GM19351 (cell line): ENCODE measurements at regions not wholly inside any gene's neighbourhood (a gene's known extent, or its start where the extent isn't known, plus 50 kb on each side); places are given as distances from the start of the nearest gene placed in this dataset.
"Not testable (repeated sequence)": the region's sequence is repeated elsewhere in the genome, so short reads cannot be mapped to it uniquely, and the experiment has no call there.

Source experiments
- ATAC-seq: cut with Tn5 transposase; IDR thresholded peaks from one replicate; pipeline ENCODE4 v1.9.1; 2021; ENCODE audit warnings: mild to moderate bottlenecking, moderate library complexity; ENCODE audit not compliant: unreplicated experiment

DNA sequence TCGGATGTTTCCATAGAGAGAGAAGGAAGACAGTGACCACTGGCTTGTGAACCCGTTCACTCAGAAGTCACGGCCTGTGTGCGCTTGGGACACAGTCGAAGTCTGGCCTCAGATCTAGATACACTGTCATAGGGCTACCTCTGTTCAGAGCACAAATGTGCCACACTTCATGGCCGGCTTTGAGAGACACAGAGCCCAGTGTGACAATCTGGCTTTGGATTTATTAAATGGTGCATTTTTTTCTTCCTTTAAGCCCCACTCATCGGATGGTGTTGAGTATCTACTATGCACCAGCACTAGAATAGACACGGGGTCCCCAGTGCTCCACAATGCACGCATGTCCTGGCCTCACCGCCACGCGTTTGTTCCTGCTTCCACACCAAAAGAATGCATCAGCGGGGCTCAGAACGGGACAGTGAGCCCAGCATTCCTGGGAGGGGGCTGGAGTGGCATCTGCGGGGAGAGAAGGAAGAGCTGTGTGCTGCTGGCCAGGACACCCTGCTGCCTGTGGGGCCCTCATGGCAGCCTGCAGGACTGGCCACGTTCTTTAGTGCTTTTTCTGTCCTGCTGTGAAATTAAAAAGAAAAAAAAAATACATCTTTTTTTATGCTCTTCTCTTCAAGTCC lies 738.9 kb upstream of the SALL3 start:
- ATAC-seq = no peak

DNA sequence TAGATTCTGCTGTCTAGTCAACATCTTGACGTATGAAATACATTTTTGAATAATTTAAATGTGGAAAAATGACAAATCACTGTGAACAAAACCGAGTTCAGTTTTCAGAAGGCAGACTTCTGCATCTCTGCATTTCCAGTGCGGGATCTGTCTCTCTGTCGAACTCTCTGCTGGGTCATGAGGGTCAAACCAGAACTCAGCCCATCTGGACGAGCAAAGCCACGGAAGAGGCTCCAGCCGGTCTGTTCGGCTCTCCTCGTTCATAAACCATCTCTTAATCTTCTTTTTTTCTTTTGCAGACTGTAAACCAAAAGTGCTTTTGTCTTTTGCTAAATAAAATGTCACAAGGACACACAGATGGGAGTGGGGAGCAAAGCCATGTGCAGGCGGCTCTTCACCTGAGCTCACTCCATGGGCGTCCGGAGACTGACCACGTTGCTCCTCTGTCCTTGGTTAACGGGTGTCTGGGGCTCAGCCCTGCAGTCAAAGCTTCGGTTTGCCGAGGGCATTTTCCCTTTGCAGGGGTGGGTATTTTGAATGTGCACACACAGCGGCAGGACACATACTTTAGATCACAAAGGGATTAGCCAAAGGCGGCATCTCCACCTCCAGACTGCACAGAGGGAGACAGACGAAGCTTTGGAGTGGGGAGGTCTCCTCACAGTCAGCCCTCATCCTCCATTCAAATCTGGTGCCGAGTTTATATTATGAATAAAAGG lies 737.9 kb upstream of the SALL3 start:
- ATAC-seq = no peak

DNA sequence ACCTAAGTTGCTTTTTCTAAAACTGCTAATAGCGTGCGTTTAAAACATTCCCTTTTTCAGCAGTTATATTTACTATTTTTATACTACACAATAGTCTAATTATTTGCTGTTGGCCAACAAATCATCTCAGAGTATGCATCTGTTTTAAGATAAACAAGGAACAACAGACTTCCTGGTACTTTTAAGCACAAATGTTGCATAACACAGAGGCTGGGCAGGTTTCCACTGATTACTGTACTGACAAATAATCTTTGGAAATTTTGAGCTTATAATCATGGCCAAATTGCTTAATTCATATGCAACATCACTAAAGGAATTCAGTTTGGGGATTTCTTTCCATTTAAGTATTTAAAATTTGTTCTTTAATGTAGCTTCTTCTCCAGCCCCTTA lies 737.4 kb upstream of the SALL3 start:
- ATAC-seq = no peak

DNA sequence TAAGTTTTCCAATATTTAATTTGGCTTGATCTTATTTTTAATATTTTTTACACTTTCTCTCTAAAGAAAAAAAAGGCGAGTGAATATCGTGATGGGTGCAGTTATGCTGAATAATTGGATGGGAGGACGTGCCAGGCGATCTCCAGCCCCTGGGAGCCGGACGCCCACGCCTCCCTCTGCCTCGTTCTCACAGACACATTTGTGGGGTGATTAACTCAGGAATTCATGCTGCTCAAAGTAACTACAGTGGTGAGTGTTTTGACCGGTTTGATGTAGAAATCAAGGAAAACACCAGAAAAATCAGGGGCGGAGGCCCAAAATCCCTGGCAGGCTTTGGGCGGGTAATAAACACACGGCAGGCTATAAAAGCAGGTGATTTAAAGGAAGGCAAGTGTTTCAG lies 736.8 kb upstream of the SALL3 start:
- no peak for ATAC-seq

GRCh38 chr18:78244779-78245178 lies 734.8 kb upstream of the SALL3 start:
- ATAC-seq = no peak

DNA sequence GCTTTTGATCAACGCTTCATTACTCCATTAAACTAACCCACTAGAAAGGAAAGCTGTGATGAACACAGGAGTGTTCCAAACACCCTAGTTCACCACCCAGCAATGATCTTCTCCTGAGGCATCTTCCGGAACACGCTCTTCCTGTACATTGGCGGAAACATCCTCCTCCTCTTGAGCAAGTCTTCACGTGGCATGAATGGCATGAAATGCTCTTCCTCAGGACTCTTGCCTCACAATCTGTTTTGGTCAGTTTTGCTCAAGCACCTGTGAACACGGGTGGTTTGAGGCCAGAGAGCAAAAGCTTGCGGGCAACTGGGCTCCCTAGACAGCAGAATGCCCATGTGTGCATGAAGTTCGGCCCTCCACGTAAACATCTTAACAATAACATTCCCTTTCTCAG lies 734.2 kb upstream of the SALL3 start:
- ATAC-seq = no peak

DNA sequence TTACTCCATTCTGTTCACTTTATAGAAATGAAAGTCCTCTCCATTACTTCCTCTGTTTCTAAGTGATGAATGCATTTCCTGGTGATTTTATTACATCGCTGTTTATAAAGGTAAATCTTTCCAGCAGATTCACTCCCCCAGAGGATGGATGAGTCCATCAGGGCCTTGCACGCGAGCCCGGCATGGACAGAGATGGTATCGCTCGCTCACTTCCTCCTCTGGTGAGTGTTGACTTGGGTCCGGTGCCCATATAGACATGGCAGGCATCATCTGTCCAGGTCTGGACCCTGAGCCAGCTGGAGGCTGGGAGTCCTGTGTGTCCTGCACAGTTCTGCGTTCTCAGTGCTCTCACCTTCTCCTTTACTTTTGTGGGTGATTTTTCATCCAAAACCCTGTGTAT lies 733.6 kb upstream of the SALL3 start:
- no peak for ATAC-seq

GRCh38 chr18:78246588-78246987 lies 733.0 kb upstream of the SALL3 start:
- no peak for ATAC-seq

GRCh38 chr18:78247615-78248289 lies 731.9 kb upstream of the SALL3 start:
- ATAC-seq = no peak

DNA sequence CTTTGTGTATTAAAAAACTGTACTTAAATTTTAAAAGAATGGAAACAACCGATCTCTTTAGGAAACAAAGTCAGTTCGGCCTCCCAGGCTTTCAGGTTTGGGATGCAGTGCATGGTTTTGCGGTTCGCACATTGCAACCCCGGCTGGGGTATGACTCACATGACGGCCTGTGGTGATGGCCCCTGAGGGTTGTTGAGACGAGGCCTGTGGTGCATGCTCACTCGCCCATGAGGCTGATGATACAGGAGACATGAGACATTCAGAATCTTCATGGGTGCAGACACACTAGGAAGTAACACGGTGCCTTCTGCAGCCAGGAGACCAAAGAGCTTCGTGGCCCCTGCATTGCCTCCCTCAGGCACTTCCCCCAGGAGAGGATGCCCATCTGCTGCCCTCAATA lies 724.6 kb upstream of the SALL3 start:
- ATAC-seq = no peak

DNA sequence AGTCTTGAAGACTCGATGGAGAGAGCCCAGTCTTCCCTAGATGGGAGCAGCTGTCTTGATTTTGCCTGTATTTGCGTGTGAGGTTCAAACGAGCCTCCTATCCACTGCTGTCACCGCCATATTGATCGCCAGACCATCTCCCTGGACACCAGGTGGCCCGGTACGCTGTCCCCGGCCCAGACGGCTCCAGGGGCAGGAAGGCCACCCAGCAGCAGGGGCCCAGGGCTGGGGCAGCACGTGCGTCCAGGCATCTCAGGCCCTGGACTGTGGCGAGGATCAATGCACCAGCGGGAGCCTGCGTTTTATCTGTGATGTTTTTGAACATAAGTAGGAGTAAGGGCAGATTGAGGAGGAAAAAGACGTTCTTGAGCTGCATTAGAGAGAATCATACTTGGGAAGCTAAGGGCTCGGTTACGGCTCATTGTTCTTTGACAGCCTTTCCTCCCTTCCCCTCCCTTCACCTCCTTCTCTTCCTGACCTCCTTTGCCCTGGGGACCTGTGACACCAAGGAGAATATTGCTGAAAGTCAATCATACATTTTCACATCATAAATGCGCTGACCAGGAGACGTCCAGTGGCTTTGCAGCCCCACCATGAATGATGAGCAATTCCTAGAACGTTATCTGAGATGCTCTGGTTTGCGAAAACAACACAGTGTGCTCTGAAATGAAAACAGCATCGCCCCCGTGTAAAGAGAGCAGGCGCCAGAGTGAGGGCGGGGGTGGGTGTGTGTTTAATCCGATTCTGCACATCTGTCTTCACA lies 711.2 kb upstream of the SALL3 start:
- no peak for ATAC-seq

GRCh38 chr18:78271790-78272189 lies 707.8 kb upstream of the SALL3 start:
- ATAC-seq = no peak

DNA sequence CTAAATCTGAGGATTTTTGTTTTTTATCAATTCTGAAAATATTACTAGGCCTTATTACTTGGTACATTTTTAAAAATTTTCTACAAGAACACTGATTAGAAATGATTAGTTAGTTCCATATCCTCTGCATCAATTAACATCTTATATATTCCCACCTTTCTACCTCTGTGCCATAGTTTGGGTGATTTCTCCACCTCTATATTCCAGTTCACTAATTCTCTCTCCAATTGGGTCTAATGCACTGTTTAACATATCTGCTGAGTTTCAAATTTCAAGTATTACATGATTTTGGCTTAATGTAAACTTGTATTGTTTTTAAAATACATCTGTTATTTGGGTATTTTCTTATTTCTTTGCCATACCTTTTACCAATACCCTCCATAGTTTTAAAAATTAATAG lies 705.7 kb upstream of the SALL3 start:
- ATAC-seq = no peak

- not testable (repeated sequence) for ATAC-seq
Observed at GRCh38 chr18:78283425-78283824, 696.2 kb upstream of the SALL3 start.

DNA sequence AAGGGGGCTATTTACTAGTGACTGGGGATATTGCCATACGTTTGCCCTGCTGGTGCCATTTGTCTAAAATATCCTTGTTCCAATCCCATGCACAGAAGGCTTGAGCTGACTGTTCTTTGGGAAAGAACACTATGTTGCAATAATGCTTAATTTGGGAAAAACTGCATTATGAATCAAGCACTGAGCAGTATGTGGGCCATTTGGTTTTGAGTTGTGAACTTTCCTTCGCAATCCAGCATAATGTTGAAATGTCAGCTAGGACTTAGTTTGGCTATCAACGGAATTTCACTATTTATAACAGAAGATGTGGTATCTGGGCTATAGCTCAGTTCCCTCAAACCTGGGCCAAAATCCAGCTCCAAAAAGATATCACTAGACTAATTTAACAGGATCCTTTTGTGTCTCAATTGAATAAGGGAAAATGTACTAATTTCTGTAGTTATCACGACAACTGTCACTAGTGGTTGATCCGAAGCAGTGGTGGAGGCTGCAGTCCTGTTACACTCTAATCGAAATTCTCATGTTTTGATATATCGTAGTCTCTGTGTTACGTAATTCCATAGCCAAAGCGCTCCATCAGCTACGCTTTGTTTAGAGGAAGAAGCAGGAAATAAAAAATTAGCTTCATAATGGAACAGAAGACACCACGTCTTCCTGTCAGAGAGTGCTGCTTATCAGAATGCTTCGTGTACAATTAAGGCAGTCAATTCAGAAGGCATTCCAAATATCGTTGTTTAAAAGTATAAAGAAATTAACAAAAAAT lies 686.8 kb upstream of the SALL3 start:
- no peak for ATAC-seq

GRCh38 chr18:78293540-78293939 lies 686.1 kb upstream of the SALL3 start:
- no peak for ATAC-seq

DNA sequence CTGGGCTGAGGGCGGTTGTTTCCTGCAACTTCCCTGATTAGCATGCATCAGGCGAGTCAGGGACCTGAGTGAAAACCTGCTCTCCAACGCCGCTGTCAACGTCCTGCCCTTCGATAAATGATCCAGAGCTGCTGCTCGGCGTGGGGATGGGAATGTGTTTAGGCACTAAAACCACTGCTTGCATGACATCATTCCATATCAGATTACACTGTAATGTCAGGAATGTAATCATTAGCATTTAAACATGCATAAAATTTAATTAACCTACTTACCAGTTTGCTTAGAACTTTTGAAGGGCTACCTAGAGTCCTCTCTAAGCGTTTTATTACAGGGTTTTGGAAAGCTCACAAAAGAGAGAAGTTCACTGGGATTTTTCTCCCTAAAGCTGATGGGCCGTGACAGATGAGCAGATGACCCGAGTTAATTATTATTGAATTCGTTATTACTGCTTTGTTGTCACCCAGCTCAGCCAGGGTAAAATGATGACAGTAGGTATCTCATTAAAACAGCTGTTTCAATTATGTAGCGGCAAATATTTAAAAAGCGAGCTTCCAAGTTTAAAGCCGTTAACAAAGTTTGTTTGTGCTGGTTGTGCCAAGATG lies 685.6 kb upstream of the SALL3 start:
- ATAC-seq = no peak

DNA sequence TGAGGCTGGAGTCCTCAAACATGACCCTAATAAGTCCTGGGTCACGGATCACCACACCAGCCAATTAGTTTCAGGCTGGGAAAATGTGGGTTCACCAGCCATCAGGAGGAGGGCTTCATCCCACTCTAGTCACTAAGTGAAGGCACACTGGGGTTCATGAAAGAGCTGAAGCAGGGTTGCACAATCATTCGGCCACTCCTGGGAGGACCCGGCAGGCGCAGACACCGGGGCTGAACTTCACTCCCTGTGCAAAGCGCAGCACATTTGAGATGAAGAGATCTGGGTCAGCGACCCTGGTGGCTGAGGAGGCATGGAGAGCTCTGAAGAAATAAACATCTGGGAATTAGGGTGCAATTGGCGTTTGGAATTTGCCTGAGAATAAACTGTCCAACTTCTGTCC lies 684.4 kb upstream of the SALL3 start:
- ATAC-seq = no peak

- ATAC-seq = no peak
Observed at GRCh38 chr18:78296166-78296565, 683.5 kb upstream of the SALL3 start.

DNA sequence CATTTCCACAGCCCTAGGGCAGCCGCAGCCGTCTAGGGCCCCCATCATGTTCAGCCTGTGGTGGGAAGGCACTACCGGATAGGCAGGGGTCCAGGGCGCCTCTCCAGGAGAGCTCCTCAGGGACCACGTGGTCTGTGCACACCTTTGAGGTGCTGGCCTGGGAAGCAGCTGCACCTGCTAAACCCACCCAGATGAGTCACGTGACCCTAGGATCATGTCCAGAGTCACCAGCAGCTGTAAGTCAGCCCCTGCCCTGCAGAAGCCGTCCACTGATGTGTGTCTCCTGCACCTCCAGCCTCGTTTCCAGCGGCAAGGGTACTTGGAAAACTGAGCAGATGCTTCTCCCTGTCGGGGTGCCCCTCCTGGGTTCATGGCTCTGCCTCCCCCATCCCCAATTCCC lies 682.6 kb upstream of the SALL3 start:
- ATAC-seq = no peak
